GM23338 (cell line): ENCODE measurements at regions not wholly inside any gene's neighbourhood (a gene's known extent, or its start where the extent isn't known, plus 50 kb on each side); places are given as distances from the start of the nearest gene placed in this dataset.

ENCODE experiments used
- ATAC-seq: fragments of 200-7000 bp; cut with Tn5 transposase; 3 replicates; pipeline ENCODE4 v1.9.1; 2020
- DNase-seq: peaks from one replicate; pipeline ENCODE4 v3.0.0-alpha.2; 2015; ENCODE audit warnings: low spot score
- H2AFZ ChIP-seq: fragments of 200-600 bp; sonication (generic); 2 replicates; pipeline ENCODE4 v1.8.0; 2016; ENCODE audit warnings: antibody characterized with exemption, mild to moderate bottlenecking, moderate library complexity
- H3F3A ChIP-seq: fragments of 200-600 bp; sonication (generic); replicated peaks from 2 replicates; pipeline ENCODE4 v1.8.0; 2017; ENCODE audit warnings: antibody characterized with exemption, mixed run types, low read depth
- H3K27ac ChIP-seq: fragments of 200-600 bp; sonication (generic); 2 replicates; pipeline ENCODE4 v1.6.1; 2016; ENCODE audit warnings: low read depth
- H3K27me3 ChIP-seq: fragments of 200-600 bp; sonication (generic); 2 replicates; pipeline ENCODE4 v1.8.0; 2016; ENCODE audit warnings: mild to moderate bottlenecking, mixed run types, moderate library complexity; ENCODE audit not compliant: insufficient read depth
- H3K36me3 ChIP-seq: fragments of 200-600 bp; sonication (generic); 2 replicates; pipeline ENCODE4 v1.8.0; 2016; ENCODE audit warnings: mild to moderate bottlenecking; ENCODE audit not compliant: insufficient read depth
- H3K4me1 ChIP-seq: fragments of 200-600 bp; sonication (generic); 2 replicates; pipeline ENCODE4 v1.8.0; 2016; ENCODE audit warnings: mild to moderate bottlenecking, moderate library complexity; ENCODE audit not compliant: insufficient read depth
- H3K4me2 ChIP-seq: fragments of 200-600 bp; sonication (generic); 2 replicates; pipeline ENCODE4 v1.7.1; 2017; ENCODE audit warnings: mixed run types
- H3K4me3 ChIP-seq: fragments of 200-600 bp; sonication (generic); 2 replicates; pipeline ENCODE4 v1.6.1; 2016; ENCODE audit warnings: mixed run types
- H3K79me2 ChIP-seq: fragments of 200-600 bp; sonication (generic); replicated peaks from 2 replicates; pipeline ENCODE4 v1.8.0; 2017; ENCODE audit warnings: mild to moderate bottlenecking; ENCODE audit not compliant: insufficient read depth
- H3K9me2 ChIP-seq: fragments of 200-600 bp; sonication (generic); 2 replicates; pipeline ENCODE4 v1.8.0; 2017; ENCODE audit not compliant: insufficient read depth
- H4K20me1 ChIP-seq: fragments of 200-600 bp; sonication (generic); replicated peaks from 2 replicates; pipeline ENCODE4 v1.8.0; 2017; ENCODE audit warnings: mild to moderate bottlenecking; ENCODE audit not compliant: insufficient read depth
- H3K27ac Mint-ChIP-seq: 2 replicates; pipeline ENCODE4 v1.8.0; 2020; ENCODE audit warnings: inconsistent platforms, mild to moderate bottlenecking, moderate library complexity, mixed read lengths
- H3K27me3 Mint-ChIP-seq: 3 replicates; pipeline ENCODE4 v1.8.0; 2022; ENCODE audit warnings: low read depth, mild to moderate bottlenecking, moderate library complexity, mixed read lengths, inconsistent platforms; ENCODE audit not compliant: insufficient read depth, poor library complexity
- H3K36me3 Mint-ChIP-seq: 3 replicates; pipeline ENCODE4 v1.8.0; 2021; ENCODE audit warnings: low read depth, mild to moderate bottlenecking, inconsistent platforms, moderate library complexity, mixed read lengths
- H3K4me1 Mint-ChIP-seq: 3 replicates; pipeline ENCODE4 v1.8.0; 2020; ENCODE audit warnings: mild to moderate bottlenecking, inconsistent platforms, mixed read lengths
- H3K4me3 Mint-ChIP-seq: 3 replicates; pipeline ENCODE4 v1.8.0; 2021; ENCODE audit warnings: moderate library complexity, mild to moderate bottlenecking, inconsistent platforms, mixed read lengths
- H3K9me3 Mint-ChIP-seq: 3 replicates; pipeline ENCODE4 v1.8.0; 2020; ENCODE audit warnings: moderate library complexity, mild to moderate bottlenecking, inconsistent platforms, mixed read lengths
- CREB1 ChIP-seq: fragments of 250-450 bp; sonication (Bioruptor Pico); IDR thresholded peaks from 2 replicates; pipeline ENCODE4 v1.5.0; 2020; ENCODE audit warnings: low read depth, mild to moderate bottlenecking, moderate library complexity
- JUNB ChIP-seq: IDR thresholded peaks from one replicate; pipeline ENCODE4 v1.6.1; 2016; ENCODE audit warnings: antibody characterized with exemption; ENCODE audit not compliant: unreplicated experiment
- NANOG ChIP-seq: IDR thresholded peaks from 2 replicates; pipeline ENCODE4 v1.6.1; 2016; ENCODE audit warnings: antibody characterized with exemption, borderline replicate concordance
- POLR2AphosphoS5 ChIP-seq: IDR thresholded peaks from 2 replicates; pipeline ENCODE4 v1.6.1; 2016; ENCODE audit warnings: antibody characterized with exemption, low read depth
- STAT1 ChIP-seq: IDR thresholded peaks from one replicate; pipeline ENCODE4 v1.6.1; 2016; ENCODE audit warnings: antibody characterized with exemption; ENCODE audit not compliant: unreplicated experiment
- ZNF114 ChIP-seq: fragments of 250-450 bp; sonication (Bioruptor Pico); IDR thresholded peaks from 2 replicates; pipeline ENCODE4 v1.5.0; 2020; ENCODE audit warnings: mild to moderate bottlenecking, moderate library complexity
- TF ChIP-seq, protein P1 (sequence below): fragments of 250-450 bp; sonication (Bioruptor Pico); IDR thresholded peaks from 2 replicates; pipeline ENCODE4 v1.5.0; 2020; ENCODE audit warnings: mild to moderate bottlenecking, moderate library complexity

DNA sequence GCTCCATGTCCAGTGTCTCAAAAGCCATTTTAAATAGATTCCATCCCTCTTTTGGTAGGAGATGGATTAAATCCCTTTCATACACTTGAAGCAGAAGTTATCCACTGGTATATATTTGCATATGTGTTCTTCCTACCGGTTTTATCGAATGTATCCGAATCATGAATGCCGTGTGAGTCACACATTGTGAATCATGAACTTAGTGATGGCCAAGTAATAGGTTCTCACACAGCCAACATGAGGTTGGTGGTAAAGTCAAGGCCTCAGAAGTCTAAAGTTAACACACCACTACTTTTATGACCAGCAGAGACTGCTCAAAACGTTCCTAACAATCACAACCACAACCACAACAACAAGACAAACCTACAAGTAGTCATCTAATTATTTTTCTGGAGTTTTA lies 345.5 kb downstream of the THBS2 start (continued):
- TF ChIP-seq, protein P1, sequence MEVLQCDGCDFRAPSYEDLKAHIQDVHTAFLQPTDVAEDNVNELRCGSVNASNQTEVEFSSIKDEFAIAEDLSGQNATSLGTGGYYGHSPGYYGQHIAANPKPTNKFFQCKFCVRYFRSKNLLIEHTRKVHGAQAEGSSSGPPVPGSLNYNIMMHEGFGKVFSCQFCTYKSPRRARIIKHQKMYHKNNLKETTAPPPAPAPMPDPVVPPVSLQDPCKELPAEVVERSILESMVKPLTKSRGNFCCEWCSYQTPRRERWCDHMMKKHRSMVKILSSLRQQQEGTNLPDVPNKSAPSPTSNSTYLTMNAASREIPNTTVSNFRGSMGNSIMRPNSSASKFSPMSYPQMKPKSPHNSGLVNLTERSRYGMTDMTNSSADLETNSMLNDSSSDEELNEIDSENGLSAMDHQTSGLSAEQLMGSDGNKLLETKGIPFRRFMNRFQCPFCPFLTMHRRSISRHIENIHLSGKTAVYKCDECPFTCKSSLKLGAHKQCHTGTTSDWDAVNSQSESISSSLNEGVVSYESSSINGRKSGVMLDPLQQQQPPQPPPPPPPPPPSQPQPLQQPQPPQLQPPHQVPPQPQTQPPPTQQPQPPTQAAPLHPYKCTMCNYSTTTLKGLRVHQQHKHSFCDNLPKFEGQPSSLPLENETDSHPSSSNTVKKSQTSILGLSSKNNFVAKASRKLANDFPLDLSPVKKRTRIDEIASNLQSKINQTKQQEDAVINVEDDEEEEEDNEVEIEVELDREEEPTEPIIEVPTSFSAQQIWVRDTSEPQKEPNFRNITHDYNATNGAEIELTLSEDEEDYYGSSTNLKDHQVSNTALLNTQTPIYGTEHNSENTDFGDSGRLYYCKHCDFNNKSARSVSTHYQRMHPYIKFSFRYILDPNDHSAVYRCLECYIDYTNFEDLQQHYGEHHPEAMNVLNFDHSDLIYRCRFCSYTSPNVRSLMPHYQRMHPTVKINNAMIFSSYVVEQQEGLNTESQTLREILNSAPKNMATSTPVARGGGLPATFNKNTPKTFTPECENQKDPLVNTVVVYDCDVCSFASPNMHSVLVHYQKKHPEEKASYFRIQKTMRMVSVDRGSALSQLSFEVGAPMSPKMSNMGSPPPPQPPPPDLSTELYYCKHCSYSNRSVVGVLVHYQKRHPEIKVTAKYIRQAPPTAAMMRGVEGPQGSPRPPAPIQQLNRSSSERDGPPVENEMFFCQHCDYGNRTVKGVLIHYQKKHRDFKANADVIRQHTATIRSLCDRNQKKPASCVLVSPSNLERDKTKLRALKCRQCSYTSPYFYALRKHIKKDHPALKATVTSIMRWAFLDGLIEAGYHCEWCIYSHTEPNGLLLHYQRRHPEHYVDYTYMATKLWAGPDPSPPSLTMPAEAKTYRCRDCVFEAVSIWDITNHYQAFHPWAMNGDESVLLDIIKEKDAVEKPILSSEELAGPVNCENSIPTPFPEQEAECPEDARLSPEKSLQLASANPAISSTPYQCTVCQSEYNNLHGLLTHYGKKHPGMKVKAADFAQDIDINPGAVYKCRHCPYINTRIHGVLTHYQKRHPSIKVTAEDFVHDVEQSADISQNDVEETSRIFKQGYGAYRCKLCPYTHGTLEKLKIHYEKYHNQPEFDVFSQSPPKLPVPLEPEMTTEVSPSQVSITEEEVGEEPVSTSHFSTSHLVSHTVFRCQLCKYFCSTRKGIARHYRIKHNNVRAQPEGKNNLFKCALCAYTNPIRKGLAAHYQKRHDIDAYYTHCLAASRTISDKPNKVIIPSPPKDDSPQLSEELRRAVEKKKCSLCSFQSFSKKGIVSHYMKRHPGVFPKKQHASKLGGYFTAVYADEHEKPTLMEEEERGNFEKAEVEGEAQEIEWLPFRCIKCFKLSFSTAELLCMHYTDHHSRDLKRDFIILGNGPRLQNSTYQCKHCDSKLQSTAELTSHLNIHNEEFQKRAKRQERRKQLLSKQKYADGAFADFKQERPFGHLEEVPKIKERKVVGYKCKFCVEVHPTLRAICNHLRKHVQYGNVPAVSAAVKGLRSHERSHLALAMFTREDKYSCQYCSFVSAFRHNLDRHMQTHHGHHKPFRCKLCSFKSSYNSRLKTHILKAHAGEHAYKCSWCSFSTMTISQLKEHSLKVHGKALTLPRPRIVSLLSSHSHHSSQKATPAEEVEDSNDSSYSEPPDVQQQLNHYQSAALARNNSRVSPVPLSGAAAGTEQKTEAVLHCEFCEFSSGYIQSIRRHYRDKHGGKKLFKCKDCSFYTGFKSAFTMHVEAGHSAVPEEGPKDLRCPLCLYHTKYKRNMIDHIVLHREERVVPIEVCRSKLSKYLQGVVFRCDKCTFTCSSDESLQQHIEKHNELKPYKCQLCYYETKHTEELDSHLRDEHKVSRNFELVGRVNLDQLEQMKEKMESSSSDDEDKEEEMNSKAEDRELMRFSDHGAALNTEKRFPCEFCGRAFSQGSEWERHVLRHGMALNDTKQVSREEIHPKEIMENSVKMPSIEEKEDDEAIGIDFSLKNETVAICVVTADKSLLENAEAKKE = no peak

DNA sequence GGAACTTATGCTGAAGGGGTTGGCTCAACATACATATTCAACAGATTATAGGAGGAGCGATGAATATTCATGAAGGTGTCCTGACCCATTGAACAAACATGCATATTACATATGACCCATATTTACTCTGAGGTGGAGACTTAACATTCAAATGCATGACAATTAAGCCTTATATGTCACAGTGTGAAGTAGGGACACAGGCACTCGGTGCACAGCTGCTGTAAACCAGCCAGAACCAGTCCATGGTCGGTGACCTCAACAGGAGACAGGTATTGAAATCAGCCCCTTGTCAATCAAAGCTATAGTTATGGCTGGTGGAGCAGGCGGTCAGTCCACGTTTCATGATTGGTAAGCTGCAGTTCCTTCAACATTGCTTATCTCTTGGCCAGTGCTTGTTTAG lies 347.3 kb downstream of the THBS2 start:
- ATAC-seq (no peak), DNase-seq (no peak)
- Mint-ChIP-seq H3K9me3 (peaks cover 39% of the 10 kb centered on the region), H3K4me3 (no peak overlapping the region), H3K36me3 (peaks cover 39% of the 10 kb centered on the region), H3K4me1 (peaks cover 7% of the 10 kb centered on the region), H3K27me3 (peaks cover 10% of the 10 kb centered on the region), H3K27ac (no peak overlapping the region)
- H4K20me1 ChIP-seq = no peaks in the 10 kb centered on the region
- no peaks in the 10 kb centered on the region for H3F3A ChIP-seq
- no peak overlapping the region for H3K27ac ChIP-seq
- 0 out of 2 replicates have a peak, but pooled peaks cover 4% of the 10 kb centered on the region for H3K4me1 ChIP-seq
- no peaks in the 10 kb centered on the region for H3K27me3 ChIP-seq
- H3K79me2 ChIP-seq = no peaks in the 10 kb centered on the region
- no peak overlapping the region for H2AFZ ChIP-seq
- H3K4me3 ChIP-seq = no peak overlapping the region
- no peak overlapping the region for H3K4me2 ChIP-seq
- H3K9me2 ChIP-seq = no peaks in the 10 kb centered on the region; the same call in 1 of the 2 replicates
- no peaks in the 10 kb centered on the region for H3K36me3 ChIP-seq
- TF ChIP-seq STAT1 (no peak), POLR2AphosphoS5 (no peak), CREB1 (CRISPR knock-in tag) (no peak), JUNB (no peak), ZNF114 (CRISPR knock-in tag) (no peak), NANOG (no peak)
- TF ChIP-seq, protein P1 = no peak
